SK-N-SH (cell line): ENCODE measurements at regions not wholly inside any gene's neighbourhood (a gene's known extent, or its start where the extent isn't known, plus 50 kb on each side); places are given as distances from the start of the nearest gene placed in this dataset.

Source experiments
- CTCF ChIP-seq: fragments of 200-600 bp; sonication (generic); IDR thresholded peaks from 2 replicates; pipeline ENCODE4 v1.6.1; 2017; ENCODE audit warnings: antibody characterized with exemption, mild to moderate bottlenecking, moderate library complexity
- EP300 ChIP-seq, 2 experiments: IDR thresholded peaks; 2 replicates each; pipeline versions ENCODE4 v1.4.0 to v1.6.1; 2012; ENCODE audit warnings: borderline replicate concordance in 1 of 2, low read depth in 1 of 2, low read length in 1 of 2
- MEF2A ChIP-seq: IDR thresholded peaks from 2 replicates; pipeline ENCODE4 v1.4.0; 2012; ENCODE audit warnings: low read depth, borderline replicate concordance
- TAF1 ChIP-seq: IDR thresholded peaks from 2 replicates; pipeline ENCODE4 v1.6.1; 2012; ENCODE audit warnings: low read depth, mild to moderate bottlenecking, low read length, moderate library complexity, borderline replicate concordance

DNA sequence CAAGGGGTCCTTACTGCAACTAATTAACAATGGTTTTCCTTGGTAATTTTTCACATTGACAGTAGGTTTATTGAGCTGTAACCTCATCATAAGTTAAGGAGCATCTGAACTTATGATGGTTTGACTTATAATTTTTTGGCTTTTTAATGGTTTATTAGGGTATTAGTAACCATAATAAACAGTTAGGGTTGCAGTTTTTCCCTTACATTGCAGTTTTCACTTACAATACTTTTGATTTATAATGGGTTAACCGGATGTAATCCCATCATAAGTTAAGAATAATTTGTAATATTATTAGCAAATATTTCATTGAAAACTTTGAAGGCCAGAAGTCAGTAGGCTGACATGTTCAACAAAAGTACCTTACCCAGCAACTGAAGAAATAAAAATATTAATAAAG, 811.6 kb downstream of the TRHDE start:
- no peak for TF ChIP-seq CTCF
- no peak for TF ChIP-seq MEF2A
- no peak for TF ChIP-seq TAF1
- no peak for TF ChIP-seq EP300 (IDR thresholded peaks at IDR 0.05; ENCODE audit: borderline replicate concordance in 1 of 2, low read depth in 1 of 2, low read length in 1 of 2)
